ENCODE measurements at regions not wholly inside any gene's neighbourhood (a gene's known extent, or its start where the extent isn't known, plus 50 kb on each side); places are given as distances from the start of the nearest gene placed in this dataset.
"Not testable (repeated sequence)": the region's sequence is repeated elsewhere in the genome, so short reads cannot be mapped to it uniquely, and the experiment has no call there.

GRCh38 chr5:13348568-13348967, 595.9 kb downstream of the DNAH5 start:
- DNase-seq (ENCODE audit: extremely low read depth, low read depth) = no peak
- H3K4me3 ChIP-seq (replicated peaks; ENCODE audit: low read depth, low read length) = no peak overlapping the region
- no peak for TF ChIP-seq CTCF (IDR thresholded peaks at IDR 0.05; ENCODE audit: low read depth, low read length, missing control alignments)

- no peak for DNase-seq (ENCODE audit: extremely low read depth, low read depth)
- no peak overlapping the region for H3K4me3 ChIP-seq (replicated peaks; ENCODE audit: low read depth, low read length)
- no peak for TF ChIP-seq CTCF (IDR thresholded peaks at IDR 0.05; ENCODE audit: low read depth, low read length, missing control alignments)
Observed at GRCh38 chr5:13346401-13346800, 598.1 kb downstream of the DNAH5 start.

GRCh38 chr5:13339093-13339492, 605.4 kb downstream of the DNAH5 start:
- TF ChIP-seq CTCF (IDR thresholded peaks at IDR 0.05; ENCODE audit: low read depth, low read length, missing control alignments) = no peak
- no peak for DNase-seq (ENCODE audit: extremely low read depth, low read depth)

GRCh38 chr5:13335026-13335425, 609.5 kb downstream of the DNAH5 start:
- not testable (repeated sequence) for H3K4me3 ChIP-seq (replicated peaks; ENCODE audit: low read depth, low read length); DNase-seq (ENCODE audit: extremely low read depth, low read depth)

More at GRCh38 chr5:13339093-13339492, 605.4 kb downstream of the DNAH5 start:
- no peak overlapping the region for H3K4me3 ChIP-seq (replicated peaks; ENCODE audit: low read depth, low read length)

- H3K4me3 ChIP-seq (replicated peaks; ENCODE audit: low read depth, low read length) = no peak overlapping the region
- DNase-seq (ENCODE audit: extremely low read depth, low read depth) = no peak
- TF ChIP-seq CTCF (IDR thresholded peaks at IDR 0.05; ENCODE audit: low read depth, low read length, missing control alignments) = no peak
Observed at GRCh38 chr5:13331585-13331984, 612.9 kb downstream of the DNAH5 start.

- no peak for TF ChIP-seq CTCF (IDR thresholded peaks at IDR 0.05; ENCODE audit: low read depth, low read length, missing control alignments)
- no peak for DNase-seq (ENCODE audit: extremely low read depth, low read depth)
- no peak overlapping the region for H3K4me3 ChIP-seq (replicated peaks; ENCODE audit: low read depth, low read length)
Observed at GRCh38 chr5:13328316-13328715, 616.2 kb downstream of the DNAH5 start.

GRCh38 chr5:13325765-13326164, 618.7 kb downstream of the DNAH5 start:
- TF ChIP-seq CTCF (IDR thresholded peaks at IDR 0.05; ENCODE audit: low read depth, low read length, missing control alignments) = no peak
- DNase-seq (ENCODE audit: extremely low read depth, low read depth) = no peak

More at GRCh38 chr5:13325765-13326164, 618.7 kb downstream of the DNAH5 start:
- H3K4me3 ChIP-seq (replicated peaks; ENCODE audit: low read depth, low read length) = no peak overlapping the region
